ENCODE measurements at regions not wholly inside any gene's neighbourhood (a gene's known extent, or its start where the extent isn't known, plus 50 kb on each side); places are given as distances from the start of the nearest gene placed in this dataset.

DNA sequence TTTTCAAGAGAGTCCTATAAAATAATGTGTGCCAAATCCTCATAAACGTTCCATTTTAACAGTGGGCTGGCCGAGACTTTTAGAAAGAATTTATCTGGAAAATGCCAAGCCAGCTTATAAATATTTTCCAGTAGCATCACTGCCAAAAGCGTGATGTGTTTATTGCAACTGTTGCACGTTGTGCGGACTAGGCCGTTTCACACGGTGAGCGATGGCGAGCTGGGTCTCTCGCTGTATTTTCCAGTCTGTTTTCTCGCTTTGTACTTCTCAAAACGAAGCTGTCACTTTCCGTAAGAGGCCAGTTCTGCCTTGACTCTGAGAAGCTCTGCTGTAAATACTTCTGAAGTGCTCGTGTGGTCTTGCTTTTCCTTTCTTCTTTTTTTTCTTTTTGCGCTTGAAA, 65.0 kb upstream of the ZNF236 start:
- no peak overlapping the region for H3K4me2 ChIP-seq (ENCODE audit: insufficient read depth, low read length)
- dilution Hi-C loops (cut with MboI; ENCODE audit: extremely low pct_ligation_motif_present, low sequenced_read_pairs) = no loop called here
- H3K9me1 ChIP-seq (replicated peaks; ENCODE audit: control insufficient read depth, extremely low read depth, insufficient read depth, low read length) = no peaks in the 10 kb centered on the region
- TF ChIP-seq POLR2A (IDR thresholded peaks at IDR 0.05; ENCODE audit: low read depth, low read length) (no peak), MYC (IDR thresholded peaks at IDR 0.05; ENCODE audit: low read depth, low read length) (no peak), MAX (IDR thresholded peaks at IDR 0.05; ENCODE audit: insufficient read depth, insufficient read length) (no peak), POLR2AphosphoS5 (IDR thresholded peaks at IDR 0.05; ENCODE audit: insufficient read depth, low read depth, low read length) (no peak), JUN (IDR thresholded peaks at IDR 0.05; ENCODE audit: borderline replicate concordance, insufficient read depth, insufficient read length, low read depth) (no peak)
- TF ChIP-seq, protein P1, sequence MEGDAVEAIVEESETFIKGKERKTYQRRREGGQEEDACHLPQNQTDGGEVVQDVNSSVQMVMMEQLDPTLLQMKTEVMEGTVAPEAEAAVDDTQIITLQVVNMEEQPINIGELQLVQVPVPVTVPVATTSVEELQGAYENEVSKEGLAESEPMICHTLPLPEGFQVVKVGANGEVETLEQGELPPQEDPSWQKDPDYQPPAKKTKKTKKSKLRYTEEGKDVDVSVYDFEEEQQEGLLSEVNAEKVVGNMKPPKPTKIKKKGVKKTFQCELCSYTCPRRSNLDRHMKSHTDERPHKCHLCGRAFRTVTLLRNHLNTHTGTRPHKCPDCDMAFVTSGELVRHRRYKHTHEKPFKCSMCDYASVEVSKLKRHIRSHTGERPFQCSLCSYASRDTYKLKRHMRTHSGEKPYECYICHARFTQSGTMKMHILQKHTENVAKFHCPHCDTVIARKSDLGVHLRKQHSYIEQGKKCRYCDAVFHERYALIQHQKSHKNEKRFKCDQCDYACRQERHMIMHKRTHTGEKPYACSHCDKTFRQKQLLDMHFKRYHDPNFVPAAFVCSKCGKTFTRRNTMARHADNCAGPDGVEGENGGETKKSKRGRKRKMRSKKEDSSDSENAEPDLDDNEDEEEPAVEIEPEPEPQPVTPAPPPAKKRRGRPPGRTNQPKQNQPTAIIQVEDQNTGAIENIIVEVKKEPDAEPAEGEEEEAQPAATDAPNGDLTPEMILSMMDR (IDR thresholded peaks at IDR 0.05; ENCODE audit: extremely low read depth in 1 of 2, insufficient read depth in 1 of 2, low read depth in 1 of 2, low read length in 2 of 2) = no peak
- POLR2A ChIA-PET = no interaction called here
- no peaks in the 10 kb centered on the region for H3K9me3 ChIP-seq (replicated peaks; ENCODE audit: control insufficient read depth, insufficient read depth, low read length)
- H3K9ac ChIP-seq (replicated peaks; ENCODE audit: extremely low read depth, insufficient read depth, low read length) = no peak overlapping the region
- H3K79me2 ChIP-seq (ENCODE audit: control insufficient read depth, insufficient read depth, low read length) = no peaks in the 10 kb centered on the region
- intact Hi-C loops (cut with micrococcal nuclease) = no loop called here
- no peaks in the 10 kb centered on the region for H3K27me3 ChIP-seq (ENCODE audit: control insufficient read depth in 2 of 2, insufficient read depth in 2 of 2, low read length in 2 of 2)
- no peak for DNase-seq (ENCODE audit: low read depth, low spot score)
- no peak for FAIRE-seq
- no TSS peak for BruUV-seq (replicated peaks)
- no peak overlapping the region for H3K27ac ChIP-seq (ENCODE audit: insufficient read depth, low read depth, low read length)
- H3K4me1 ChIP-seq (ENCODE audit: control insufficient read depth, extremely low read depth, insufficient read depth, low read length) = no peaks in the 10 kb centered on the region
- CTCF ChIA-PET = no interaction called here
- no peaks in the 10 kb centered on the region for H4K20me1 ChIP-seq (replicated peaks; ENCODE audit: control insufficient read depth, extremely low read depth, insufficient read depth, low read length)
- H3K4me3 ChIP-seq (replicated peaks in 1 of 3; ENCODE audit: insufficient read depth in 1 of 3, low read depth in 1 of 3, low read length in 3 of 3) = no peak overlapping the region
- H2AFZ ChIP-seq (ENCODE audit: low read depth, low read length) = no peak overlapping the region
- H3K36me3 ChIP-seq (ENCODE audit: control insufficient read depth in 2 of 2, extremely low read depth in 1 of 2, insufficient read depth in 2 of 2, low read length in 2 of 2) = no peaks in the 10 kb centered on the region
